SK-N-SH (cell line): ENCODE measurements at regions not wholly inside any gene's neighbourhood (a gene's known extent, or its start where the extent isn't known, plus 50 kb on each side); places are given as distances from the start of the nearest gene placed in this dataset.

Source experiments
- CTCF ChIA-PET: fragments of 300-600, 350-600 bp; formaldehyde crosslinking; extraction: SDS; loops from one replicate; lab custom pipeline; 2021; lab: Yijun Ruan, JAX
- POLR2A ChIA-PET: fragments of 350-600 bp; sonication (Branson Sonifier 250); formaldehyde crosslinking; extraction: SDS; loops from one replicate; lab custom pipeline; 2020; ENCODE audit warnings: antibody characterized with exemption, inconsistent platforms; lab: Yijun Ruan, JAX
- DNase-seq: peaks from one replicate; pipeline ENCODE4 v3.0.0; 2012
- H2AFZ ChIP-seq: fragments of 200-600 bp; sonication (generic); 2 replicates; pipeline ENCODE4 v1.8.1; 2016; ENCODE audit warnings: antibody characterized with exemption, mild to moderate bottlenecking, low read depth
- H3F3A ChIP-seq: fragments of 200-600 bp; sonication (generic); replicated peaks from 2 replicates; pipeline ENCODE3; 2016; ENCODE audit warnings: antibody characterized with exemption, mild to moderate bottlenecking; ENCODE audit not compliant: insufficient read depth
- H3K27ac ChIP-seq, 2 experiments: fragments of 200-500 bp in 1 of 2; fragments of 200-600 bp in 1 of 2; sonication (Bioruptor generic) in 1 of 2; sonication (generic), shearing (Covaris generic) in 1 of 2; 2 replicates each; pipeline versions ENCODE4 v1.5.1 to v1.6.1; 2014 to 2016; ENCODE audit warnings: low read depth in 2 of 2, inconsistent platforms in 1 of 2, low read length in 1 of 2, mild to moderate bottlenecking in 1 of 2, mixed read lengths in 1 of 2
- H3K27me3 ChIP-seq: fragments of 200-600 bp; sonication (generic), shearing (Covaris generic); 2 replicates; pipeline ENCODE4 v1.6.1; 2016; ENCODE audit warnings: mixed run types; ENCODE audit not compliant: insufficient read depth
- H3K36me3 ChIP-seq, 2 experiments: fragments of 200-500 bp in 1 of 2; fragments of 200-600 bp in 1 of 2; sonication (Bioruptor generic) in 1 of 2; sonication (generic) in 1 of 2; replicated peaks in 1 of 2; 2 replicates each; pipeline versions ENCODE3 to v1.5.1; 2014 to 2016; ENCODE audit warnings: low read length in 1 of 2, mild to moderate bottlenecking in 1 of 2; ENCODE audit not compliant: insufficient read depth in 2 of 2, control insufficient read depth in 1 of 2
- H3K4me1 ChIP-seq, 2 experiments: fragments of 200-500 bp in 1 of 2; fragments of 200-600 bp in 1 of 2; sonication (Bioruptor generic) in 1 of 2; sonication (generic), shearing (Covaris generic) in 1 of 2; 2 replicates each; pipeline versions ENCODE4 v1.5.1 to v1.6.1; 2014 to 2016; ENCODE audit warnings: low read depth in 1 of 2, low read length in 1 of 2, mixed run types in 1 of 2; ENCODE audit not compliant: insufficient read depth in 2 of 2, control insufficient read depth in 1 of 2
- H3K4me2 ChIP-seq: fragments of 200-600 bp; sonication (generic), shearing (Covaris generic); 2 replicates; pipeline ENCODE4 v1.6.1; 2017; ENCODE audit warnings: mixed run types
- H3K4me3 ChIP-seq, 2 experiments: fragments of 200-500 bp in 1 of 2; fragments of 200-600 bp in 1 of 2; sonication (Bioruptor generic) in 1 of 2; sonication (generic), shearing (Covaris generic) in 1 of 2; 2 replicates each; pipeline versions ENCODE4 v1.5.1 to v1.8.1; 2014 to 2016; ENCODE audit warnings: low read depth in 2 of 2, inconsistent platforms in 1 of 2, low read length in 1 of 2, mild to moderate bottlenecking in 1 of 2, mixed read lengths in 1 of 2, moderate library complexity in 1 of 2
- H3K79me2 ChIP-seq: fragments of 200-600 bp; sonication (generic); 2 replicates; pipeline ENCODE4 v1.8.1; 2017; ENCODE audit warnings: mild to moderate bottlenecking; ENCODE audit not compliant: insufficient read depth
- H3K9ac ChIP-seq: fragments of 200-600 bp; sonication (generic); 2 replicates; pipeline ENCODE4 v1.6.1; 2017; ENCODE audit warnings: mixed run types
- H3K9me2 ChIP-seq: fragments of 200-600 bp; sonication (generic); 2 replicates; pipeline ENCODE4 v1.6.1; 2017; ENCODE audit warnings: mixed run types
- H3K9me3 ChIP-seq: fragments of 200-600 bp; sonication (generic); 2 replicates; pipeline ENCODE4 v1.6.1; 2017; ENCODE audit warnings: mixed run types, mild to moderate bottlenecking, moderate library complexity
- H4K20me1 ChIP-seq: fragments of 200-600 bp; sonication (generic); 2 replicates; pipeline ENCODE4 v1.6.1; 2017; ENCODE audit warnings: mild to moderate bottlenecking, mixed run types; ENCODE audit not compliant: insufficient read depth
- CHD2 ChIP-seq: fragments of 150-350 bp; IDR thresholded peaks from 2 replicates; pipeline ENCODE4 v1.6.1; 2018; ENCODE audit warnings: low read length; ENCODE audit not compliant: partially characterized antibody
- EP300 ChIP-seq, 2 experiments: IDR thresholded peaks; 2 replicates each; pipeline versions ENCODE4 v1.4.0 to v1.6.1; 2012; ENCODE audit warnings: borderline replicate concordance in 1 of 2, low read depth in 1 of 2, low read length in 1 of 2
- EZH2phosphoT487 ChIP-seq: fragments of 200-600 bp; sonication (generic); IDR thresholded peaks from 2 replicates; pipeline ENCODE4 v1.6.1; 2017; ENCODE audit warnings: low read depth, mixed run types, mild to moderate bottlenecking, antibody characterized with exemption, moderate library complexity, borderline replicate concordance
- FOSL2 ChIP-seq: IDR thresholded peaks from 2 replicates; pipeline ENCODE4 v1.4.0; 2012; ENCODE audit warnings: low read depth, mild to moderate bottlenecking, moderate library complexity, borderline replicate concordance
- FOXJ3 ChIP-seq: sonication (generic); formaldehyde crosslinking; IDR thresholded peaks from 2 replicates; pipeline ENCODE4 v1.5.1; 2020; ENCODE audit warnings: mild to moderate bottlenecking, missing genetic modification reagents
- FOXM1 ChIP-seq: IDR thresholded peaks from 2 replicates; pipeline ENCODE4 v1.4.0; 2012; ENCODE audit warnings: low read depth, mild to moderate bottlenecking
- GABPA ChIP-seq: IDR thresholded peaks from 2 replicates; pipeline ENCODE4 v1.4.0; 2012; ENCODE audit warnings: low read depth, mild to moderate bottlenecking
- MXI1 ChIP-seq: IDR thresholded peaks from 2 replicates; pipeline ENCODE4 v1.6.1; 2012; ENCODE audit warnings: mild to moderate bottlenecking, low read depth, low read length, improper control_type of control experiment
- NFIC ChIP-seq: IDR thresholded peaks from 2 replicates; pipeline ENCODE4 v1.4.0; 2012; ENCODE audit warnings: borderline replicate concordance
- NRF1 ChIP-seq: IDR thresholded peaks from 2 replicates; pipeline ENCODE4 v1.6.1; 2012; ENCODE audit warnings: low read depth, mild to moderate bottlenecking, low read length
- POLR2AphosphoS5 ChIP-seq: IDR thresholded peaks from 2 replicates; pipeline ENCODE4 v1.6.1; 2012; ENCODE audit warnings: low read depth, low read length
- RCOR1 ChIP-seq: fragments of 150-350 bp; IDR thresholded peaks from 2 replicates; pipeline ENCODE4 v1.6.1; 2017; ENCODE audit warnings: antibody characterized with exemption, low read length
- RFX5 ChIP-seq: IDR thresholded peaks from 2 replicates; pipeline ENCODE4 v1.6.1; 2012; ENCODE audit warnings: mild to moderate bottlenecking, improper control_type of control experiment, low read length
- RXRA ChIP-seq: IDR thresholded peaks from 2 replicates; pipeline ENCODE4 v1.4.0; 2012; ENCODE audit warnings: low read depth, mild to moderate bottlenecking, borderline replicate concordance
- TAF1 ChIP-seq: IDR thresholded peaks from 2 replicates; pipeline ENCODE4 v1.6.1; 2012; ENCODE audit warnings: low read depth, mild to moderate bottlenecking, low read length, moderate library complexity, borderline replicate concordance
- TCF12 ChIP-seq: IDR thresholded peaks from 2 replicates; pipeline ENCODE4 v1.4.0; 2012
- TEAD4 ChIP-seq: IDR thresholded peaks from 2 replicates; pipeline ENCODE4 v1.4.0; 2012; ENCODE audit warnings: mild to moderate bottlenecking, borderline replicate concordance; ENCODE audit not compliant: insufficient read depth
- USF1 ChIP-seq: IDR thresholded peaks from 2 replicates; pipeline ENCODE4 v1.4.0; 2012; ENCODE audit warnings: low read depth, borderline replicate concordance
- USF2 ChIP-seq: fragments of 150-350 bp; IDR thresholded peaks from 2 replicates; pipeline ENCODE4 v1.6.1; 2017; ENCODE audit warnings: antibody characterized with exemption, low read length, low read depth, borderline replicate concordance
- WGBS: methylation state at CpG from one replicate; pipeline ENCODE4 v1.1.6; 2017; ENCODE audit warnings: low lambda C conversion rate; 5-methylcytosine and 5-hydroxymethylcytosine counted together
- TF ChIP-seq, protein P1 (sequence below): IDR thresholded peaks from 2 replicates; pipeline ENCODE4; 2012
- TF ChIP-seq, protein P2 (sequence below): IDR thresholded peaks from 2 replicates; pipeline ENCODE4 v1.4.0; 2012; ENCODE audit warnings: low read depth
- TF ChIP-seq, protein P3 (sequence below): IDR thresholded peaks from 2 replicates; pipeline ENCODE4 v1.4.0; 2012; ENCODE audit warnings: low read depth, borderline replicate concordance

DNA sequence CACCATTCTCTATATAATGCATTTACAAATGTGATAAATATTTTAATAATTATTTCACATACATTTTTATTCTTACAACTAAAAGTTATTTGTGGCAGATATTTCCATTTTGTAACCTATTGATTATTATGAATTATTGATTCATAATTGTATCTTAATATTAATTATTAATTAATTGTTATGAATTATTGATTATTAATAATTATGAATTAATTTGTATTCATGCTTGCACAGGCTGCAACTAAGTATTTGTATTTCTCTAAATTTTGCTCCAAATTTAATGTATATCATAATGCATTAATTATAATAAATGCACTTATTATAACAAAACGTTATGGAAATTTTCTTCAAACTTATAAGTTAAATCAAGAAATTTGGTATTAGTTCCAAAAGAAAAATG is 929.7 kb downstream of the PCDH7 start:
- Histone ChIP-seq H3K4me2 (no peak overlapping the region), H3F3A (no peaks in the 10 kb centered on the region), H3K4me1 (no peaks in the 10 kb centered on the region; a peak in 1 of 4 replicates), H3K79me2 (no peaks in the 10 kb centered on the region), H2AFZ (no peak overlapping the region), H3K9ac (no peak overlapping the region), H3K9me2 (no peaks in the 10 kb centered on the region), H4K20me1 (no peaks in the 10 kb centered on the region), H3K27ac (no peak overlapping the region), H3K9me3 (no peaks in the 10 kb centered on the region), H3K27me3 (no peaks in the 10 kb centered on the region), H3K36me3 (no peaks in the 10 kb centered on the region), H3K4me3 (no peak overlapping the region)
- CTCF ChIA-PET: no interaction called here
- WGBS: 6% methylated on average over 1 of the region's 1 CpG
- POLR2A ChIA-PET: no interaction called here
- no peak for DNase-seq
- TF ChIP-seq NFIC (no peak), MXI1 (no peak), TAF1 (no peak), EZH2phosphoT487 (no peak), POLR2AphosphoS5 (no peak), NRF1 (no peak), TCF12 (no peak), RCOR1 (no peak), USF2 (no peak), CHD2 (no peak)
- TF ChIP-seq, protein P1, sequence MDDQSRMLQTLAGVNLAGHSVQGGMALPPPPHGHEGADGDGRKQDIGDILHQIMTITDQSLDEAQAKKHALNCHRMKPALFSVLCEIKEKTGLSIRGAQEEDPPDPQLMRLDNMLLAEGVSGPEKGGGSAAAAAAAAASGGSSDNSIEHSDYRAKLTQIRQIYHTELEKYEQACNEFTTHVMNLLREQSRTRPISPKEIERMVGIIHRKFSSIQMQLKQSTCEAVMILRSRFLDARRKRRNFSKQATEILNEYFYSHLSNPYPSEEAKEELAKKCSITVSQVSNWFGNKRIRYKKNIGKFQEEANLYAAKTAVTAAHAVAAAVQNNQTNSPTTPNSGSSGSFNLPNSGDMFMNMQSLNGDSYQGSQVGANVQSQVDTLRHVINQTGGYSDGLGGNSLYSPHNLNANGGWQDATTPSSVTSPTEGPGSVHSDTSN: no peak
- TF ChIP-seq, protein P2, sequence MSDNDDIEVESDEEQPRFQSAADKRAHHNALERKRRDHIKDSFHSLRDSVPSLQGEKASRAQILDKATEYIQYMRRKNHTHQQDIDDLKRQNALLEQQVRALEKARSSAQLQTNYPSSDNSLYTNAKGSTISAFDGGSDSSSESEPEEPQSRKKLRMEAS: no peak
- TF ChIP-seq, protein P3, sequence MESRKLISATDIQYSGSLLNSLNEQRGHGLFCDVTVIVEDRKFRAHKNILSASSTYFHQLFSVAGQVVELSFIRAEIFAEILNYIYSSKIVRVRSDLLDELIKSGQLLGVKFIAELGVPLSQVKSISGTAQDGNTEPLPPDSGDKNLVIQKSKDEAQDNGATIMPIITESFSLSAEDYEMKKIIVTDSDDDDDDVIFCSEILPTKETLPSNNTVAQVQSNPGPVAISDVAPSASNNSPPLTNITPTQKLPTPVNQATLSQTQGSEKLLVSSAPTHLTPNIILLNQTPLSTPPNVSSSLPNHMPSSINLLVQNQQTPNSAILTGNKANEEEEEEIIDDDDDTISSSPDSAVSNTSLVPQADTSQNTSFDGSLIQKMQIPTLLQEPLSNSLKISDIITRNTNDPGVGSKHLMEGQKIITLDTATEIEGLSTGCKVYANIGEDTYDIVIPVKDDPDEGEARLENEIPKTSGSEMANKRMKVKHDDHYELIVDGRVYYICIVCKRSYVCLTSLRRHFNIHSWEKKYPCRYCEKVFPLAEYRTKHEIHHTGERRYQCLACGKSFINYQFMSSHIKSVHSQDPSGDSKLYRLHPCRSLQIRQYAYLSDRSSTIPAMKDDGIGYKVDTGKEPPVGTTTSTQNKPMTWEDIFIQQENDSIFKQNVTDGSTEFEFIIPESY: no peak

- WGBS: 2% methylated on average over 1 of the region's 1 CpG
- Histone ChIP-seq H3K9me3 (no peaks in the 10 kb centered on the region), H3K79me2 (no peaks in the 10 kb centered on the region), H3K27ac (no peak overlapping the region), H3K4me2 (no peak overlapping the region), H4K20me1 (no peaks in the 10 kb centered on the region), H3K27me3 (no peaks in the 10 kb centered on the region), H3K36me3 (no peaks in the 10 kb centered on the region), H2AFZ (no peak overlapping the region), H3K4me1 (no peaks in the 10 kb centered on the region; a peak in 1 of 4 replicates), H3K4me3 (no peak overlapping the region), H3K9ac (no peak overlapping the region), H3F3A (no peaks in the 10 kb centered on the region), H3K9me2 (no peaks in the 10 kb centered on the region)
- ChIA-PET CTCF (no interaction called here), POLR2A (no interaction called here)
- TF ChIP-seq RCOR1 (no peak), EZH2phosphoT487 (no peak), RXRA (no peak), RFX5 (no peak), TEAD4 (no peak), FOXJ3 (CRISPR knock-in tag) (no peak), FOSL2 (no peak), MXI1 (no peak), POLR2AphosphoS5 (no peak), FOXM1 (no peak), USF1 (no peak), EP300 (IDR thresholded peaks at IDR 0.05; ENCODE audit: borderline replicate concordance in 1 of 2, low read depth in 1 of 2, low read length in 1 of 2) (no peak), GABPA (no peak)
- TF ChIP-seq, protein P1: no peak
- DNase-seq: no peak
Measured at GRCh38 chr4:31651541-31651940, 931.4 kb downstream of the PCDH7 start.
